ENCODE measurements at regions not wholly inside any gene's neighbourhood (a gene's known extent, or its start where the extent isn't known, plus 50 kb on each side); places are given as distances from the start of the nearest gene placed in this dataset.

- DNase-seq (ENCODE audit: low read depth), result no peak
Observed at GRCh38 chr1:38718031-38718430, 141.5 kb downstream of the RRAGC start.

- DNase-seq (ENCODE audit: low read depth), result no peak
Observed at GRCh38 chr1:38716229-38716628, 143.3 kb downstream of the RRAGC start.

DNA sequence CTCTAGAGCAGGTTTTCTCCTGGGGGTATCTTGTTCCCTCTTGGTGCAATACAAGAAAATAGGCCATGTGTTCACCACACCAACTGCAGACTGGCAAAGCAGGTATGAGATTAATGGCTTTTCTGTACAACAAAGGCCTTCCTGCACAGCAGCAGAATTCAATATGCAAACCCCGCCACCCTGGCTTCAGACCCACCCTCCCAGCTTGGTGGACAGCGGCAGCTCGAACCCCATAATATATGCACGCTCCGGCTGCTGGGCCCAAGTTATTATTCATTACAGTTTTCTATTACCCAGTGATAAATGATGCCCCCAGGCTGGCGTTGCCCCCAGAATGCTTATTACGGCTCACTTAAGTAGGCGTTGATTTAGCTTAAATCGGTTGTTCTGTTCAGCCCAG is 144.2 kb downstream of the RRAGC start:
- no peak for DNase-seq (ENCODE audit: low read depth)

DNA sequence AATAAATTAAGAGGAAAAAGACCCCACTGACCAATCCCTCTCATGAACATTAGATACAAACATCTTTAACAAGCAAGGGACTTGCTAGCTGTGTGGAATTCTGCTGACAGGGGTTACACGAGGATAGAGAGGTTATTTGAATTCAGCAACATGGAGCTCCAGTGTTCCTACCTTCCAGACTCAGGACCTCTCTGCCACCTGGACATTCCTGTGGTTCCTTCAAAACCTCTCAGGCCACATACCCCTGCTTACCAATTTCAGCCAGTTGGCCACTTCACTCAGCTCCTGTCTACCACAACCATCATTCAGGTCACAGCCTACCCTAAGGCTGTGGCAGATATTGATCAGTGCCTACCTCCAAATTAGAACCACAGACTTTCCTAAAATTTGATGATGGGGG is 147.5 kb downstream of the RRAGC start:
- no peak for DNase-seq (ENCODE audit: low read depth)

GRCh38 chr1:38708701-38709258 is 150.8 kb downstream of the RRAGC start:
- no peak for DNase-seq (ENCODE audit: low read depth)

DNA sequence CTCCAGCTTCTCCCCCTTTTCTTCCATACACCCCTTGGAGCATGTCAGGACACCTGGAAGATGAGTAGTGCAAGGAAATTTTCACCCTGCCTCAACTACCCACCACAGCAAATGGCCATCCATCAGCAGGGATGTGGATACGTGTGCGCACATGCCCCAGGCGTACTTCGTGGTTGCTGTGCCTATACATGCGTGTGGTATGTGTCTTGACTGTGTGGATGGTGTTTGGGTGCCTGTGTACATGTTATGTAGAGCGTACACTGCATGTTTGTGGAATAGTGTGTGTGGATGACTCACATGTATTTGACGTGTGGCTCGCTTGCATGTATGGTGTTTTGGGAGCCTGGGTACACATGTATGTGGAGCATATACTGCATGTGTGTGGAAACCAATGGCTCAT is 158.5 kb downstream of the RRAGC start:
- no peak for DNase-seq (ENCODE audit: low read depth)

- no peak for DNase-seq (ENCODE audit: low read depth)
Observed at GRCh38 chr1:38700077-38700470, 159.5 kb downstream of the RRAGC start.

DNA sequence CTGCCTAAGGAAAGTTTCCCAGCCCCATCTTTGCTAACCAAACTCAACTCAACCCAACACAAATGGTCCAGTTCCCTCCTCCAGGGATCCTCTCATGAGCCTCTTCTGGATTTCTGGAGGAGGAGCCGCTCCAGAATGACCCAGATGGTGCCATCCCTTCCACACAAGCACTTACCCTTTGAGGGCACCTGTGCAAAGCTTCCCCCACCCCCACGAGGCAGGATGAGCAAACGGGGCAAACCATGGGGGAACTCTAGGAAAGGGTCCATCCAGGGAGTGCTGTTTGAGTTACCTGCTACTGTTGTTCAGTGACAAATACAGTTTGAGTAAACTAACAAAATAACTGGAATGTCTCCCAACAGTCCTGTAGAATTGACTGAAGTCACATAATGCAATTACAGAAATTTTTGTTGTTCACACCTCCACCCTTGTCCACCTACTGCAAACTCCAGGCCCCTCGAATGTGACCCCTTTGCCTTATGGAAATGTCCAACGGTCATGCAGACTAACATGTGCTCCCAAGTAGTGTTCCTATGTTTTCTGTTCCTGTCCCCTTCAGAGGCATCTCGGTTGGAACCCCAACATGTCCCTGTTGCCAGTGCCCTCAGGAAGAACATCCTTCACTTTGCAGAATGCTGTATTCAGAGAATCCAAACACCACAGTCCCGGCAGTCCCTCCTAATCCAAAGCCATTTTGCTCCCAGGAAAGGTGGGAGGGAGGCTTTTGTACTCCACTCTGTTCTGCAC is 160.1 kb downstream of the RRAGC start:
- no peak for DNase-seq (ENCODE audit: low read depth)

- no peak for DNase-seq (ENCODE audit: low read depth)
Observed at GRCh38 chr1:38697387-38697786, 162.2 kb downstream of the RRAGC start.

- no peak for DNase-seq (ENCODE audit: low read depth)
Observed at GRCh38 chr1:38696371-38696770, 163.2 kb downstream of the RRAGC start.

GRCh38 chr1:38693759-38694158 is 165.8 kb downstream of the RRAGC start:
- DNase-seq (ENCODE audit: low read depth), result no peak

- DNase-seq (ENCODE audit: low read depth), result no peak
Observed at GRCh38 chr1:38693031-38693430, 166.5 kb downstream of the RRAGC start.

GRCh38 chr1:38690790-38691449 is 168.7 kb downstream of the RRAGC start:
- no peak for DNase-seq (ENCODE audit: low read depth)

DNA sequence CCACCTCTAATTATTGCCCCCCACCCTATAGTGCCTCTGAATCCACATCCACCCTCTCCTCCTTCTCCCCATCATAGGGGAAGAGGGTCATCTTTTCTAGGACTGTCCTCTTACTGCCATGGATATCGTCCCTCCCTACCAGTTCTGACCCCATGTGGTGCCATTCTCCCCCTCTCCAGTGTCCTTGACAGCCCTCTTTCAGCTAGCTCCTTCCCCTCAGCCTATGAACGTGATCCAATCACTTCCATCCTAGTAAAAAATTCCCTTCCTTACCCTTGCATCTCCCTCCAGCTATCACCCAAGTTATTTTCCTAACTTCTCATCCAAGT is 172.7 kb downstream of the RRAGC start:
- DNase-seq (ENCODE audit: low read depth), result no peak

DNA sequence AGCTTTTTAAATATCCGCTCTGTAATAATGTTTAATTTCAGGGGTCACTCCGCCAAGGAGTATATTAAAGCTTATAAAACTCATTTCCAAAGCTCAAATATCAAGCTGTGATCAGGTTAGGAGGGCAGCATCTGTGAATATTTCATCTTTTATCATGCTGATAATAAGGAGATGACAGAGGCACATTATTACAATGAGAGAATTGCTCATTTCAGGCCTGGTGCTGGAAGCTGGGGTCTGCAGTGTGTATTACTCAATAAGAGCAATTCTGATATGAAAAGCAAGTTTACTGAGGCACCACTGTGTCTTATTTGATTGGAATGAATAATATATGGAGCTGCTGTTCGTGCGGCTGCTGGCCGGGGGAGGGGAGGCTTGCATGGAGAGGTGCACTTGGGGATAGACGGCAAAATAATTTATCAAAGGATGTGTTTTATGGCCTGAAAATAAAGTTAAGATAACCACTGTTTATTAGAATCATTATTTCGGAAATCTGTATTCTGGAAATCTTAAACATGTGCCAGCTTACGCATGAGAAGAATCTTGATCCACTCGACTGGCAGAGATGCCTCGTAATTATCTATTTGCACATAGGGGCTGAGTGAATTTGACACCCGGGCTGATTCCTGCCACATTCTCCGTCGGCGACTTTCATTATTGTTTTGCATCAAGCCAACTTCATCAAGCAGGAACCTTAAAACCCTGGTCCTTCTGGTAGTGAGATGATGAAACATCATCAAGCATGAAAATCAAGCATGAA is 173.2 kb downstream of the RRAGC start:
- no peak for DNase-seq (ENCODE audit: low read depth)

GRCh38 chr1:38685388-38685787 is 174.2 kb downstream of the RRAGC start:
- DNase-seq (ENCODE audit: low read depth), result no peak

- DNase-seq (ENCODE audit: low read depth), result no peak
Observed at GRCh38 chr1:38680801-38681510, 178.6 kb downstream of the RRAGC start.

GRCh38 chr1:38677756-38678155 is 181.8 kb downstream of the RRAGC start:
- DNase-seq (ENCODE audit: low read depth), result no peak

DNA sequence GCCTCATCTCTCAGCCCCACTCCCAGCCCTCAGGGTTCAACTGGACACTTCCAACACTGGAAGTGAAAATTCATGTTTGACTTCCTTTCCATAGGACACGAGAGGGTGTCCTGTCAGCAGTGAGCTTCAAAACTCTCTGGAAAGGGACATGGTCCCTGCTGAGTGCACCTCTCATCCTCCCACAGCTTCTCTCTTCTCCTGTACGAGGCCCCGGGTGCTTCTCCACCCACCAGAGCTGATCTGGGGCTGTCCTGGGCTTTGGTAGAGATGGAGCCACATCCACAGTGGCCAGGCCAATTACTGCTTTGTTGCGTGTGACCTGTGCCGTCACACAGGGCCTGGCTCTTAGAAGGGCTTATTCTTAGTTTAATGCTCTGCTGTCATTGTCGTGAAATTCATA is 182.3 kb downstream of the RRAGC start:
- DNase-seq (ENCODE audit: low read depth), result no peak

GRCh38 chr1:38672692-38673091 is 186.9 kb downstream of the RRAGC start:
- no peak for DNase-seq (ENCODE audit: low read depth)

- DNase-seq (ENCODE audit: low read depth), result no peak
Observed at GRCh38 chr1:38671221-38671620, 188.4 kb downstream of the RRAGC start.

GRCh38 chr1:38670544-38671122 is 188.9 kb downstream of the RRAGC start:
- no peak for DNase-seq (ENCODE audit: low read depth)

Data from activated T-cell treated with anti-CD3 and anti-CD28 coated beads for 1 hour (primary cell).